CD4-positive, alpha-beta T cell treated with Interleukin-10 for 1 hour (primary cell): ENCODE measurements at regions not wholly inside any gene's neighbourhood (a gene's known extent, or its start where the extent isn't known, plus 50 kb on each side); places are given as distances from the start of the nearest gene placed in this dataset.
A peak's percentile ranks its signal among the peaks of the same experiment; 100 is the strongest.

ENCODE experiments used
- DNase-seq: peaks from one replicate; pipeline ENCODE4 v3.0.0-alpha.2; 2020

- no peak for DNase-seq
Measured at GRCh38 chr3:87175732-87176131, 51.4 kb upstream of the CHMP2B start.

GRCh38 chr3:87173776-87174175 is 53.3 kb upstream of the CHMP2B start:
- DNase-seq = no peak

GRCh38 chr3:87173071-87173470 is 54.0 kb upstream of the CHMP2B start:
- no peak for DNase-seq

GRCh38 chr3:87167628-87168456 is 59.3 kb upstream of the CHMP2B start:
- DNase-seq = peak; percentile 53

- no peak for DNase-seq
Measured at GRCh38 chr3:87164245-87164644, 62.9 kb upstream of the CHMP2B start.

GRCh38 chr3:87161851-87162250 is 65.3 kb upstream of the CHMP2B start:
- DNase-seq = no peak

- DNase-seq = no peak
Measured at GRCh38 chr3:87161417-87161816, 65.7 kb upstream of the CHMP2B start.

- no peak for DNase-seq
Measured at GRCh38 chr3:87161013-87161412, 66.1 kb upstream of the CHMP2B start.

- DNase-seq = no peak
Measured at GRCh38 chr3:87158823-87159222, 68.3 kb upstream of the CHMP2B start.

- DNase-seq = no peak
Measured at GRCh38 chr3:87148020-87148419, 79.1 kb upstream of the CHMP2B start.

GRCh38 chr3:87147562-87147961 is 79.5 kb upstream of the CHMP2B start:
- no peak for DNase-seq

- DNase-seq = no peak
Measured at GRCh38 chr3:87145553-87145952, 81.6 kb upstream of the CHMP2B start.

GRCh38 chr3:87136066-87136596 is 91.0 kb upstream of the CHMP2B start:
- no peak for DNase-seq

- DNase-seq = no peak
Measured at GRCh38 chr3:87135412-87135811, 91.7 kb upstream of the CHMP2B start.

- DNase-seq = no peak
Measured at GRCh38 chr3:87132801-87133200, 94.3 kb upstream of the CHMP2B start.

- no peak for DNase-seq
Measured at GRCh38 chr3:87128006-87128405, 99.1 kb upstream of the CHMP2B start.

GRCh38 chr3:87127281-87127680 is 99.8 kb upstream of the CHMP2B start:
- DNase-seq = no peak

- DNase-seq = no peak
Measured at GRCh38 chr3:87126321-87126720, 100.8 kb upstream of the CHMP2B start.

- no peak for DNase-seq
Measured at GRCh38 chr3:87125116-87125515, 102.0 kb upstream of the CHMP2B start.

GRCh38 chr3:87122766-87123165 is 104.3 kb upstream of the CHMP2B start:
- DNase-seq = no peak

GRCh38 chr3:87121856-87122255 is 105.3 kb upstream of the CHMP2B start:
- no peak for DNase-seq

- DNase-seq = no peak
Measured at GRCh38 chr3:87120881-87121280, 106.2 kb upstream of the CHMP2B start.

GRCh38 chr3:87120236-87120635 is 106.9 kb upstream of the CHMP2B start:
- DNase-seq = no peak

GRCh38 chr3:87109465-87109864 is 117.6 kb upstream of the CHMP2B start:
- no peak for DNase-seq
